ENCODE measurements at regions not wholly inside any gene's neighbourhood (a gene's known extent, or its start where the extent isn't known, plus 50 kb on each side); places are given as distances from the start of the nearest gene placed in this dataset.

GRCh38 chr12:127729381-127729780 lies 537.6 kb upstream of the TMEM132C start:
- DNase-seq (ENCODE audit: insufficient read length, low spot score), result no peak
- FAIRE-seq, result no peak
- TF ChIP-seq POLR2A (IDR thresholded peaks at IDR 0.05; ENCODE audit: low read depth, low read length), result no peak

GRCh38 chr12:127731657-127732056 lies 535.3 kb upstream of the TMEM132C start:
- FAIRE-seq, result no peak
- no peak for TF ChIP-seq POLR2A (IDR thresholded peaks at IDR 0.05; ENCODE audit: low read depth, low read length)

DNA sequence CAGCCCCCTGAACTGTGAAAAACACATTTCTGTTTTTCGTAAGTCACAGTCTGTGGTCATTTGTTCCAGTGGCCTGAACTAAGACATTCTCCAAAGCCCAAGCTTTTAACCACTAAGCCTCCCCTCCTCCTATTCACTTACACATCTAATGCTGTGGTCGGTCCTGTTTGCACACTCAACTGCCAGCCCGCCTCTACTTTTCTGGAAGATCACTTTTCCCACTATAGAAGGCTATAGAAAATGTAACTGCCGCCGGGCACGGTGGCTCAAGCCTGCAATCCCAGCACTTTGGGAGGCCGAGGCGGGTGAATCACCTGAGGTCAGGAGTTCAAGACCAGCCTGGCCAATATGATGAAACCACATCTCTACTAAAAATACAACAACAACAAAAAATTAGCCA lies 524.7 kb upstream of the TMEM132C start:
- no peak for TF ChIP-seq POLR2A (IDR thresholded peaks at IDR 0.05; ENCODE audit: low read depth, low read length)
- DNase-seq (ENCODE audit: insufficient read length, low spot score) (no peak), FAIRE-seq (no peak)

More at GRCh38 chr12:127731657-127732056, 535.3 kb upstream of the TMEM132C start:
- no peak for DNase-seq (ENCODE audit: insufficient read length, low spot score)

GRCh38 chr12:127745469-127746212 lies 521.3 kb upstream of the TMEM132C start:
- TF ChIP-seq POLR2A (IDR thresholded peaks at IDR 0.05; ENCODE audit: low read depth, low read length), result no peak

DNA sequence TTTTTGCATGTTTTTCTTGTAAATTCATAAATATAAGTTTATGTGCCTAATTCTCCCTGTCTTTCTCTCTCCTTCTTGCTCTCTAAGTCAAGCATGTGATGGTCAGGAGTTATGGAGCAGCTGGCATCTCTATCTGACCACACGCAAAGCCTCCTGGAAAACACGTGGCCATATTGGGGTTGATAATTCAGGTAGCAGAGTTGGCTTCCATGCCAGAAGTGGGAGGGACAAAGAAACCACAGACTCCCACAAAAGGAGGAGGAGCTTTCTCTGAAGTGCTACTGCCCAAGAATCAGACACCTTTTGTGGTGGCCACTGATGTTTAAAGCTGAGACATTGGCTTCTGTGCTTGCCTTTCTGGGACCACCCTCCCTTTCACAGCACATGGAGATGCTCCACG lies 517.6 kb upstream of the TMEM132C start:
- TF ChIP-seq POLR2A (IDR thresholded peaks at IDR 0.05; ENCODE audit: low read depth, low read length), result no peak
- no peak for FAIRE-seq

More at GRCh38 chr12:127745469-127746212, 521.3 kb upstream of the TMEM132C start:
- no peak for FAIRE-seq
- DNase-seq (ENCODE audit: insufficient read length, low spot score), result no peak

DNA sequence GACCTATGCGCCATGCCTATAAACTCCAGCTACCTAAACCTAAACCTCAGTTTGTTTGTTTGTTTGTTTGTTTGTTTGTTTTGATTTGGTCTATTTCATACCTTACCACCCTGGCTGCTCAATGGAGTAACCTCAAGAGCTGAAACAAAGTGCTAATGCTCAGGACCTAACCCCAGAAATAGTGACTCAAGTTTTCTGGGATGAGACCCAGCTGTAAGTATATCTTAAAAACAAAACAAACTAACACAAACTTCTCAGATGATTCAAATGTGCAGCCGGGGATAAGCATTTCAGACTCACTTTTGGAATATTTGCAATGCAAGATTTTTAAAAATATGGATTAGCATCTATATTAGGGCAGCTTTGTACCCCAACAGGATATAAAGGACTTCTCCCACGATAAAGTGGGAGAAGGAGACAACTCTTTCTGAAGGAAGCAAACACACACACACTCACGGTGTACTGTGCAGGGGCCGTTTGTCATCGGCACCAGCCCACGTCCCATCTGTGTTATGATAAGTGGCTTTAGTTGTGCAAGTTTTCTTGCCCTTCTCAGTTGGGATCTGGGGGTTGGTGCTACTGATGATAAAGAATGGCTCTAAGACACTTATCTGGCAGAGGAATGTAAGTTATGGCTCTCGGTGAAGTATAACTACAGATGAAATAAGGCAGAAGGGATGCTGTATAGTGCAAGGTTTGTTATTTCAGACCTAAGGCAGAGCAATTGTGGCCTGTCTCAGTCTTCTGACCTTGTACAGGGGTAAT lies 516.7 kb upstream of the TMEM132C start:
- no peak for DNase-seq (ENCODE audit: insufficient read length, low spot score)
- no peak for FAIRE-seq
- no peak for TF ChIP-seq POLR2A (IDR thresholded peaks at IDR 0.05; ENCODE audit: low read depth, low read length)

More for the DNA sequence above, 517.6 kb upstream of the TMEM132C start:
- no peak for DNase-seq (ENCODE audit: insufficient read length, low spot score)

- DNase-seq (ENCODE audit: insufficient read length, low spot score) (no peak), FAIRE-seq (no peak)
- TF ChIP-seq POLR2A (IDR thresholded peaks at IDR 0.05; ENCODE audit: low read depth, low read length), result no peak
Measured at GRCh38 chr12:127752802-127753201, 514.2 kb upstream of the TMEM132C start.

DNA sequence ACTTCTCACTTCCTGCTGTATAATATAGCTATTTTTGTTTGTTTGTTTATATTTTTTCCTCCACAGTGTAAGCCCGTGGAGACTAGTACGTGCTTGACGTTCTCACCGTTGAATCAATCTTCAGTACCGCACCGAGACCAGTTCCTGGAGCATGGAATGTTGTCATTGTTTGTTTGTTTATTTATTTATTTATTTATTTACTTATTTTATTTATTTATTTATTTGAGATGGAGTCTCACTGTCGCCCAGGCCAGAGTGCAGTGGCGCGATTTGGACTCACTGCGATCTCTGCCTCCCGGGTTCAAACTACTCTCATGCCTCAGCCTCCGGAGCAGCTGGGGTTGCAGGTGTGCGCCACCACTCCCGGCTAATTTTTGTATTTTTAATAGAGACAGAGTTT lies 506.6 kb upstream of the TMEM132C start:
- DNase-seq (ENCODE audit: insufficient read length, low spot score) (no peak), FAIRE-seq (no peak)
- no peak for TF ChIP-seq POLR2A (IDR thresholded peaks at IDR 0.05; ENCODE audit: low read depth, low read length)

- no peak for FAIRE-seq
- no peak for DNase-seq (ENCODE audit: insufficient read length, low spot score)
- no peak for TF ChIP-seq POLR2A (IDR thresholded peaks at IDR 0.05; ENCODE audit: low read depth, low read length)
Measured at GRCh38 chr12:127760996-127761395, 506.0 kb upstream of the TMEM132C start.

- TF ChIP-seq POLR2A (IDR thresholded peaks at IDR 0.05; ENCODE audit: low read depth, low read length), result no peak
- DNase-seq (ENCODE audit: insufficient read length, low spot score), result no peak
- no peak for FAIRE-seq
Measured at GRCh38 chr12:127761880-127762279, 505.1 kb upstream of the TMEM132C start.

GRCh38 chr12:127767656-127768055 lies 499.3 kb upstream of the TMEM132C start:
- FAIRE-seq (no peak), DNase-seq (ENCODE audit: insufficient read length, low spot score) (no peak)
- TF ChIP-seq POLR2A (IDR thresholded peaks at IDR 0.05; ENCODE audit: low read depth, low read length), result no peak

GRCh38 chr12:127770118-127770517 lies 496.9 kb upstream of the TMEM132C start:
- DNase-seq (ENCODE audit: insufficient read length, low spot score), result no peak
- FAIRE-seq, result no peak
- TF ChIP-seq POLR2A (IDR thresholded peaks at IDR 0.05; ENCODE audit: low read depth, low read length), result no peak

- FAIRE-seq, result no peak
Measured at GRCh38 chr12:127771546-127771945, 495.4 kb upstream of the TMEM132C start.

DNA sequence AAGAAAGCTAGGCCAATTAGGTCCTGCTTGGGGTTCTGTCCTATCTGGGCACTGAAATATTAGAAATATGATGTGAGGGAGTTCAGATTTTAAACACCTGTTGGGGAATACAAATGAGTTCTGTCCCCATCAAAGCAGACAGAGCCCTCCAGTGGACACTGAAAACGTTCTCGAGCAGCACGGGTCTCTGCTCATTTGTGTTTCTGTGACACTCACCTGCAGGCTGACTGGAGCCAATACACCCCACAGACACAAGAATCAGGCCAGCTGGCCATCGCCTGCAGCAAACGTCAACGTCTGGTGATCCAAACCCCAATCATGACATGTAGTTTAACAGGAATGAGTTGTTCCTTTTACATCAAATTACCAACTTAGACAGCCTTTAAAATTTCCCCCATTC lies 493.4 kb upstream of the TMEM132C start:
- no peak for DNase-seq (ENCODE audit: insufficient read length, low spot score)

More at GRCh38 chr12:127771546-127771945, 495.4 kb upstream of the TMEM132C start:
- DNase-seq (ENCODE audit: insufficient read length, low spot score), result no peak
- TF ChIP-seq POLR2A (IDR thresholded peaks at IDR 0.05; ENCODE audit: low read depth, low read length), result no peak

GRCh38 chr12:127774828-127775227 lies 492.1 kb upstream of the TMEM132C start:
- TF ChIP-seq POLR2A (IDR thresholded peaks at IDR 0.05; ENCODE audit: low read depth, low read length), result no peak
- FAIRE-seq (no peak), DNase-seq (ENCODE audit: insufficient read length, low spot score) (no peak)

More for the DNA sequence above, 493.4 kb upstream of the TMEM132C start:
- no peak for TF ChIP-seq POLR2A (IDR thresholded peaks at IDR 0.05; ENCODE audit: low read depth, low read length)
- no peak for FAIRE-seq

Data from H54 (cell line).